Gastroesophageal sphincter (tissue), 3 donors: ENCODE measurements at regions not wholly inside any gene's neighbourhood (a gene's known extent, or its start where the extent isn't known, plus 50 kb on each side); places are given as distances from the start of the nearest gene placed in this dataset.

ENCODE experiments used
- CTCF ChIP-seq, 4 experiments: fragments of 200-600 bp in 2 of 4; fragments of 450-650 bp in 2 of 4; sonication (generic) in 1 of 4; IDR thresholded peaks; one replicate each; pipeline ENCODE4 v1.5.1; 2017 to 2019; ENCODE audit warnings: antibody characterized with exemption in 4 of 4, mild to moderate bottlenecking in 2 of 4, moderate library complexity in 2 of 4
- POLR2A ChIP-seq, 2 donors: fragments of 450-650 bp; IDR thresholded peaks; one replicate each; pipeline ENCODE4 v1.6.1; 2017; ENCODE audit warnings: antibody characterized with exemption in 2 of 2, mild to moderate bottlenecking in 2 of 2, moderate library complexity in 1 of 2

GRCh38 chr10:71112138-71112785 lies 100.1 kb upstream of the UNC5B start:
- no peak for TF ChIP-seq CTCF (IDR thresholded peaks at IDR 0.05)
- TF ChIP-seq POLR2A (IDR thresholded peaks at IDR 0.05), result no peak
